NOMO-1 treated with DMSO at 0.1 percent for 48 hours (cell line): ENCODE measurements at regions not wholly inside any gene's neighbourhood (a gene's known extent, or its start where the extent isn't known, plus 50 kb on each side); places are given as distances from the start of the nearest gene placed in this dataset.

Experiments used
- DNase-seq: peaks from one replicate; lab custom pipeline; 2025; ENCODE audit not compliant: unreplicated experiment; lab: John Stamatoyannopoulos, UW

GRCh38 chr20:12627485-12627884 lies 381.3 kb upstream of the SPTLC3 start:
- DNase-seq = no peak

GRCh38 chr20:12638633-12639312 lies 370.0 kb upstream of the SPTLC3 start:
- no peak for DNase-seq

GRCh38 chr20:12640251-12640650 lies 368.5 kb upstream of the SPTLC3 start:
- DNase-seq = no peak

GRCh38 chr20:12641619-12642018 lies 367.2 kb upstream of the SPTLC3 start:
- DNase-seq = no peak

GRCh38 chr20:12644461-12644860 lies 364.3 kb upstream of the SPTLC3 start:
- DNase-seq = no peak

- no peak for DNase-seq
Observed at GRCh38 chr20:12649234-12649633, 359.5 kb upstream of the SPTLC3 start.

- DNase-seq = no peak
Observed at GRCh38 chr20:12653642-12654041, 355.1 kb upstream of the SPTLC3 start.

- no peak for DNase-seq
Observed at GRCh38 chr20:12659942-12660341, 348.8 kb upstream of the SPTLC3 start.

- no peak for DNase-seq
Observed at GRCh38 chr20:12660918-12661317, 347.9 kb upstream of the SPTLC3 start.

- DNase-seq = no peak
Observed at GRCh38 chr20:12670301-12670700, 338.5 kb upstream of the SPTLC3 start.

GRCh38 chr20:12673352-12673751 lies 335.4 kb upstream of the SPTLC3 start:
- no peak for DNase-seq

- DNase-seq = no peak
Observed at GRCh38 chr20:12677925-12678324, 330.8 kb upstream of the SPTLC3 start.

- no peak for DNase-seq
Observed at GRCh38 chr20:12679447-12679846, 329.3 kb upstream of the SPTLC3 start.

GRCh38 chr20:12682613-12683012 lies 326.2 kb upstream of the SPTLC3 start:
- no peak for DNase-seq

GRCh38 chr20:12687476-12687875 lies 321.3 kb upstream of the SPTLC3 start:
- DNase-seq = no peak

GRCh38 chr20:12695937-12696336 lies 312.8 kb upstream of the SPTLC3 start:
- DNase-seq = no peak

- DNase-seq = no peak
Observed at GRCh38 chr20:12698817-12699216, 310.0 kb upstream of the SPTLC3 start.

GRCh38 chr20:12699374-12700228 lies 309.2 kb upstream of the SPTLC3 start:
- no peak for DNase-seq

GRCh38 chr20:12700701-12701100 lies 308.1 kb upstream of the SPTLC3 start:
- no peak for DNase-seq

GRCh38 chr20:12702312-12702711 lies 306.5 kb upstream of the SPTLC3 start:
- DNase-seq = no peak

GRCh38 chr20:12715371-12715770 lies 293.4 kb upstream of the SPTLC3 start:
- no peak for DNase-seq

- DNase-seq = no peak
Observed at GRCh38 chr20:12715991-12716680, 292.6 kb upstream of the SPTLC3 start.
